ENCODE measurements at regions not wholly inside any gene's neighbourhood (a gene's known extent, or its start where the extent isn't known, plus 50 kb on each side); places are given as distances from the start of the nearest gene placed in this dataset.
"Not testable (repeated sequence)": the region's sequence is repeated elsewhere in the genome, so short reads cannot be mapped to it uniquely, and the experiment has no call there.

DNA sequence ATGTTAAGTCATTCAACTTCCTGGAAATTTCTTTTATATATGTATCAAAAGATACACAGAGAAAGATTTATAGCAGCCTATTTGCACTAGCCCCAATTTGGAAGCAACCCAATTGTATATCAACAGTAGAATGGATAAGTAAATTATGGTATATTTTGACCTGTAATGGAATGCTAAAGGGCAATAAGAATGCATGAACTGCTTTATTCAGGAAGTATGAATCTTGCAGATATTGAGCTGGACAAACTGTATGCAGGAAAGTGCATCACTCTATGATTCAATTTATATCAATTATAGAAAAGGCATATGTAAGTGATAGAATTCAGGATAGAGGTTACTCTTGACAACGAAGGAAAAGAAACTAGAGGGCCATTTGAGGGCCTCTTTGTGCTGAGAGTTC is 913.1 kb upstream of the FBXO33 start:
- Histone ChIP-seq H3K36me3 (ENCODE audit: low read depth) (no peaks in the 10 kb centered on the region), H3K4me1 (ENCODE audit: low read depth) (no peaks in the 10 kb centered on the region), H3K9me3 (peaks cover 30% of the 10 kb centered on the region), H3K4me3 (no peak overlapping the region)
- ATAC-seq = no peak
- TF ChIP-seq, protein P1, sequence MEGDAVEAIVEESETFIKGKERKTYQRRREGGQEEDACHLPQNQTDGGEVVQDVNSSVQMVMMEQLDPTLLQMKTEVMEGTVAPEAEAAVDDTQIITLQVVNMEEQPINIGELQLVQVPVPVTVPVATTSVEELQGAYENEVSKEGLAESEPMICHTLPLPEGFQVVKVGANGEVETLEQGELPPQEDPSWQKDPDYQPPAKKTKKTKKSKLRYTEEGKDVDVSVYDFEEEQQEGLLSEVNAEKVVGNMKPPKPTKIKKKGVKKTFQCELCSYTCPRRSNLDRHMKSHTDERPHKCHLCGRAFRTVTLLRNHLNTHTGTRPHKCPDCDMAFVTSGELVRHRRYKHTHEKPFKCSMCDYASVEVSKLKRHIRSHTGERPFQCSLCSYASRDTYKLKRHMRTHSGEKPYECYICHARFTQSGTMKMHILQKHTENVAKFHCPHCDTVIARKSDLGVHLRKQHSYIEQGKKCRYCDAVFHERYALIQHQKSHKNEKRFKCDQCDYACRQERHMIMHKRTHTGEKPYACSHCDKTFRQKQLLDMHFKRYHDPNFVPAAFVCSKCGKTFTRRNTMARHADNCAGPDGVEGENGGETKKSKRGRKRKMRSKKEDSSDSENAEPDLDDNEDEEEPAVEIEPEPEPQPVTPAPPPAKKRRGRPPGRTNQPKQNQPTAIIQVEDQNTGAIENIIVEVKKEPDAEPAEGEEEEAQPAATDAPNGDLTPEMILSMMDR (IDR thresholded peaks at IDR 0.05) = no peak
- DNase-seq = no peak
- intact Hi-C loops (cut with DNase I, micrococcal nuclease) = no loop called here

DNA sequence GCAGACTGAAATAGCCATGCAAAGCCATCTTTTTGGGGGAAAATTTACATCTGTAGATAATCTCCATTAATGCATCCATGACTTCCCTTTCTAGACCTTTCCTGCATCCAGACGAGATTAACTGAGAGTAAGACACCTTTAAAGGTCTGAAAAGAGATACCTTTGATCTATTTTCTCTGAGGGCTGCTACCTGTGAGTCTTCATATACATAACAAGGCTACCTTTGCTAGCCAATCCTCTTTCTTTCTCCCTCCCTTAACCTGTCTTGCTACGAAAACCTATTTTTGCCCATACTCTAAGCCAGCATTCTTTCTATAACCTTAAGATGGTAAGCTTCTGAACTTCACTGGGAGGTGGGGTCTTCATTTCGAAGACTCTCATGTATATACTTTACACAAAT is 908.5 kb upstream of the FBXO33 start:
- Histone ChIP-seq H3K4me1 (ENCODE audit: low read depth) (no peaks in the 10 kb centered on the region), H3K4me3 (no peak overlapping the region), H3K9me3 (peaks cover 27% of the 10 kb centered on the region), H3K36me3 (ENCODE audit: low read depth) (no peaks in the 10 kb centered on the region)
- intact Hi-C loops (cut with DNase I, micrococcal nuclease) = no loop called here
- TF ChIP-seq, protein P1 (IDR thresholded peaks at IDR 0.05) = no peak
- ATAC-seq (no peak), DNase-seq (no peak)

DNA sequence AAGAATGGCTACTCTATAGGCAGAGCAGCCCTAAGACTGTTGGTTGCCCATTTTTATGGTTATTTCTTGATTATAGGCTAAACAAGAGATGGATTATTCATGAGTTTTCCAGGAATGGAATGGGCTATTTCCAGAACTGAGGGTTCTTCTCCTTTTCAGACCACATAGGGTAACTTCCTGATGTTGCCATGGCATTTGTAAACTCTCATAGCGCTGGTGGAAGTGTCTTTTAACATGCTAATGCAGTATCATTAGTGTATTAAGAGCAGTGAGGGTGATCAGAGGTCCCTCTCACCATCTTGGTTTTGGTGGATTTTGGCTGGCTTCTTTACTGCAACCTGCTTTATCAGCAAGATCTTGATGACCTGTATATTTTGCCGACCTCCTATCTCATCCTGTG is 904.6 kb upstream of the FBXO33 start:
- Histone ChIP-seq H3K4me1 (ENCODE audit: low read depth) (no peaks in the 10 kb centered on the region), H3K4me3 (no peak overlapping the region), H3K9me3 (peaks cover 31% of the 10 kb centered on the region), H3K36me3 (ENCODE audit: low read depth) (no peaks in the 10 kb centered on the region)
- ATAC-seq (no peak), DNase-seq (no peak)
- TF ChIP-seq, protein P1 (IDR thresholded peaks at IDR 0.05) = no peak
- intact Hi-C loops (cut with DNase I, micrococcal nuclease) = no loop called here

DNA sequence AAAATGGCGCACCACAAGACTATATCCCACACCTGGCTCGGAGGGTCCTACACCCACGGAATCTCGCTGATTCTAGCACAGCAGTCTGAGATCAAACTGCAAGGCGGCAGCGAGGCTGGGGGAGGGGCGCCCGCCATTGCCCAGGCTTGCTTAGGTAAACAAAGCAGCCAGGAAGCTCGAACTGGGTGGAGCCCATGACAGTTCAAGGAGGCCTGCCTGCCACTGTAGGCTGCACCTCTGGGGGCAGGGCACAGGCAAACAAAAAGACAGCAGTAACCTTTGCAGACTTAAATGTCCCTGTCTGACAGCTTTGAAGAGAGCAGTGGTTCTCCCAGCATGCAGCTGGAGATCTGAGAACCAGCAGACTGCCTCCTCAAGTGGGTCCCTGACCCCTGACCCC is 894.3 kb upstream of the FBXO33 start:
- intact Hi-C loops (cut with DNase I, micrococcal nuclease); H3K36me3 ChIP-seq (ENCODE audit: low read depth); ATAC-seq; H3K4me3 ChIP-seq; H3K4me1 ChIP-seq (ENCODE audit: low read depth); DNase-seq: not testable (repeated sequence)
- H3K9me3 ChIP-seq = peaks cover 17% of the 10 kb centered on the region

DNA sequence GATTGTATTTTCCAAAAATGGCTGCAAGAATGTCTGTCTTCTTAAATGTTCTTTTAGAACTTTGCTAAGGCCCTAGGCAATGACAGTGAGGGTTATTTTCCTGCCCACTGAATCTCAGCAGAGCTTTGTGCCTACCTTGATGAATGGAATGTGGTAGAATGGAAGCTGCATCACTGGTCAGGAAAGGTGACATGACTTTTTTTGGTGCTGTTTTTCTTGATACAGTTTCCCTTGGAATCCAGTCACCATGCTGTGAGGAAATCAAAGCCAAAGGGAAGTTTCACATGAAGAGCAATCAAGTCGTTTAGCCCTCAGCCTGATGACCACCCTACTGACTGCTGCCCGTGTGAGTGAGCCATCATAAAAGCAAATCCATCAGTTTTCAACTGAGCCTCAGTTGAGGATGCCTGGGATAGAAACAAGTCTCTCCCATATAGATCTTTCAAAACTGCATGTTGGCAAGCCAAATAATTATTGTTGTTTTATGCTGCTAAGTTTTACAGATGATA is 886.0 kb upstream of the FBXO33 start:
- Histone ChIP-seq H3K4me3 (no peak overlapping the region), H3K36me3 (ENCODE audit: low read depth) (no peaks in the 10 kb centered on the region), H3K4me1 (ENCODE audit: low read depth) (no peaks in the 10 kb centered on the region), H3K9me3 (peaks cover 40% of the 10 kb centered on the region)
- TF ChIP-seq, protein P1 (IDR thresholded peaks at IDR 0.05) = no peak
- no peak for DNase-seq
- intact Hi-C loops (cut with DNase I, micrococcal nuclease) = no loop called here
- ATAC-seq = no peak

DNA sequence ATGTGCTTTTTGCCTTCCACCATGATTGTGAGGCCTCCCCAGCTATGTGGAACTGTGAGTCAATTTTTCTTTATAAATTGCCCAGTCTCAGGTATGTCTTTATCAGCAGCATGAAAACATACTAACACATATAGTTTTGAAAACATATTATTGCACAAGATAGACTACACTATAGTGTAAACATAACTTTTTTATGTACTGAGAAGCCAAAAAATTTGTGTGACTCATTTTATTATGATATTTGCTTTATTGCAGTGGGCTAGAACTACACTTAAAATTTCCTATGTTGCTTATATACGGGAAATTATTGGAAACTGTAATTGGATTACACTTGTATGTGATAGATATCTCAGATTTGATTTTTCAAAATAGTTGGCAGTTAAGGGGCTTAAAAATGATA is 885.5 kb upstream of the FBXO33 start:
- Histone ChIP-seq H3K9me3 (peaks cover 40% of the 10 kb centered on the region), H3K4me3 (no peak overlapping the region), H3K4me1 (ENCODE audit: low read depth) (no peaks in the 10 kb centered on the region), H3K36me3 (ENCODE audit: low read depth) (no peaks in the 10 kb centered on the region)
- ATAC-seq = no peak
- intact Hi-C loops (cut with DNase I, micrococcal nuclease) = no loop called here
- DNase-seq = no peak
- TF ChIP-seq, protein P1 (IDR thresholded peaks at IDR 0.05) = no peak
